ENCODE measurements at regions not wholly inside any gene's neighbourhood (a gene's known extent, or its start where the extent isn't known, plus 50 kb on each side); places are given as distances from the start of the nearest gene placed in this dataset.

DNA sequence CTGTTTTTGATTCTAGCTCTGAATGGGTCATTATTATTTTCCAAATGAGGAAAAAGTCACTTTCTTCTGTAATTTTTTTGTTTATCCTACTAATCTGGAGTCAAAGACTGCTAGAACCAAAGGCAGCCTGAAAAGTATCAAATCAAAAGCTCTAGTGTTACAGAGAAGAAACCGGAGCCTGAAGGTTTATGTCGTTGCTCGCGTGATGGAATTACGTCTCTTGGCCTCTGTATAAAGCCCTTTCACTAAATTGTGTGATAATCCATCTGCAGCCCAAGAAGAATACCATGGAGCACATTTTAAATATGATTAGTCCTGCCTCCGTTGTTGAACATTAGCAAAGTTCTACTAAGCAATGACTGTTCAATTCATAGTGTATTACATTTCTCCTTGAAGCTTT is 738.6 kb downstream of the C6orf118 start:
- DNase-seq (ENCODE audit: extremely low spot score), result no peak
- 91% methylated on average over 6 of the region's 6 CpGs for WGBS
- H3K4me3 ChIP-seq, result no peak overlapping the region
- TF ChIP-seq EP300 (IDR thresholded peaks at IDR 0.05), result no peak
- H3K4me1 ChIP-seq, result no peaks in the 10 kb centered on the region
- H3K9me3 ChIP-seq, result no peaks in the 10 kb centered on the region
- intact Hi-C loops (cut with DNase I), result no loop called here
- no peaks in the 10 kb centered on the region for H3K36me3 ChIP-seq
- no peaks in the 10 kb centered on the region for H3K27me3 ChIP-seq
- H3K27ac ChIP-seq (replicated peaks in 1 of 4), result no peak overlapping the region

DNA sequence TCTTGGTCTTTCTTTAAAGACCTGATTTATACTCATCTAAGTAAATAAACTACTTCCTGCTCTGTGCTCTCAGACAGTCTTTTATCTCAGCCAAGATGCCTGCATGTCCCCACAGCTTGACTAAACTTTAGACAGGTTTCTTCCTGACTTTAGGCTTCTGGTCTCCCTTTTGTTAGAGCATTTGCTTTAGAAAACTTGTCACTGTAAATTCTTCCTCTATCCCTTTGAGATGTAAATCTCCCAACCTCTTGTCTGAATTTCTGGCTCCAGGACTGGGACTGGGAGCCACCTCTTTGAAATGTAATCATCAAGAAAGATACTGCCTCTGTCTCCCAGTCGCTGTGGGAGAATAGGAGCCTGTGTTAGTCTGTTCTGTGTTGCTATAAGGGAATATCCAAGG is 739.9 kb downstream of the C6orf118 start:
- intact Hi-C loops (cut with DNase I), result no loop called here
- DNase-seq (ENCODE audit: extremely low spot score), result no peak
- TF ChIP-seq, protein P1, sequence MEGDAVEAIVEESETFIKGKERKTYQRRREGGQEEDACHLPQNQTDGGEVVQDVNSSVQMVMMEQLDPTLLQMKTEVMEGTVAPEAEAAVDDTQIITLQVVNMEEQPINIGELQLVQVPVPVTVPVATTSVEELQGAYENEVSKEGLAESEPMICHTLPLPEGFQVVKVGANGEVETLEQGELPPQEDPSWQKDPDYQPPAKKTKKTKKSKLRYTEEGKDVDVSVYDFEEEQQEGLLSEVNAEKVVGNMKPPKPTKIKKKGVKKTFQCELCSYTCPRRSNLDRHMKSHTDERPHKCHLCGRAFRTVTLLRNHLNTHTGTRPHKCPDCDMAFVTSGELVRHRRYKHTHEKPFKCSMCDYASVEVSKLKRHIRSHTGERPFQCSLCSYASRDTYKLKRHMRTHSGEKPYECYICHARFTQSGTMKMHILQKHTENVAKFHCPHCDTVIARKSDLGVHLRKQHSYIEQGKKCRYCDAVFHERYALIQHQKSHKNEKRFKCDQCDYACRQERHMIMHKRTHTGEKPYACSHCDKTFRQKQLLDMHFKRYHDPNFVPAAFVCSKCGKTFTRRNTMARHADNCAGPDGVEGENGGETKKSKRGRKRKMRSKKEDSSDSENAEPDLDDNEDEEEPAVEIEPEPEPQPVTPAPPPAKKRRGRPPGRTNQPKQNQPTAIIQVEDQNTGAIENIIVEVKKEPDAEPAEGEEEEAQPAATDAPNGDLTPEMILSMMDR (IDR thresholded peaks at IDR 0.05), result no peak
- TF ChIP-seq POLR2A (IDR thresholded peaks at IDR 0.05; ENCODE audit: low read depth) (no peak), EP300 (IDR thresholded peaks at IDR 0.05) (no peak), POLR2AphosphoS5 (IDR thresholded peaks at IDR 0.05) (no peak)
- H3K27me3 ChIP-seq, result no peaks in the 10 kb centered on the region
- no peaks in the 10 kb centered on the region for H3K36me3 ChIP-seq
- no peaks in the 10 kb centered on the region for H3K4me1 ChIP-seq
- H3K9me3 ChIP-seq, result no peaks in the 10 kb centered on the region
- H3K4me3 ChIP-seq, result no peak overlapping the region
- no peak overlapping the region for H3K27ac ChIP-seq (replicated peaks in 1 of 4)
- WGBS, result 72% methylated on average over 1 of the region's 1 CpG

DNA sequence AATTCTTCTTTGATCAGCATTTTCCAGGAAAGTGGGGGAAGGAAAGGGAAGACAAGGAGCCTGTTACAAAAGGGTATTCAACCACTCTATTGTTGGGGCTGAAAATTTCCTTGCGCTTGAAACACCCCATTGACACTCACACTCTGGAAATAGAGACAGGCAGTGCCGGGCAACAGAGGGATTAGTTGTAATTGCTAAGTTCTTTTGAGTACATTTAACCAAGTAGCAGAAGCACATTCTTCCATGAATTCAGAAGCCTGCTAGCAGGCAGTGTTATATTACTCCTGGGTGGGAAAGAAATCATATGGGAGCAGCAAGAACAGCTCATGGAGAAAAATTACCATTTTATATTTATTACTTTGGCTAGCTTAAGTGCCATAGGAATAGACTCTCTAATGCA is 745.5 kb downstream of the C6orf118 start:
- DNase-seq (ENCODE audit: extremely low spot score), result no peak
- Histone ChIP-seq H3K9me3 (peaks cover 0 to 14% (median 4%) of the 10 kb centered on the region in 4 donors), H3K4me1 (peaks cover 0 to 7% (median 0%) of the 10 kb centered on the region in 4 donors), H3K27me3 (no peaks in the 10 kb centered on the region), H3K4me3 (no peak overlapping the region), H3K27ac (replicated peaks in 1 of 4) (no peak overlapping the region), H3K36me3 (no peaks in the 10 kb centered on the region)
- intact Hi-C loops (cut with DNase I), result no loop called here
- TF ChIP-seq POLR2A (IDR thresholded peaks at IDR 0.05; ENCODE audit: low read depth) (no peak), EP300 (IDR thresholded peaks at IDR 0.05) (no peak), POLR2AphosphoS5 (IDR thresholded peaks at IDR 0.05) (no peak)
- TF ChIP-seq, protein P1 (IDR thresholded peaks at IDR 0.05), result no peak
- 72% methylated on average over 2 of the region's 2 CpGs for WGBS

- Histone ChIP-seq H3K4me3 (no peak overlapping the region), H3K27me3 (no peaks in the 10 kb centered on the region), H3K36me3 (no peaks in the 10 kb centered on the region), H3K27ac (replicated peaks in 1 of 4) (no peak overlapping the region), H3K4me1 (peaks cover 0 to 7% (median 0%) of the 10 kb centered on the region in 4 donors), H3K9me3 (peaks cover 0 to 14% (median 4%) of the 10 kb centered on the region in 4 donors)
- no peak for DNase-seq (ENCODE audit: extremely low spot score)
- WGBS, result 94% methylated on average over 1 of the region's 1 CpG
- intact Hi-C loops (cut with DNase I), result no loop called here
- TF ChIP-seq, protein P1 (IDR thresholded peaks at IDR 0.05), result no peak
- TF ChIP-seq POLR2AphosphoS5 (IDR thresholded peaks at IDR 0.05), result no peak
Observed at GRCh38 chr6:164561656-164562055, 747.7 kb downstream of the C6orf118 start.

GRCh38 chr6:164554700-164555476 is 754.5 kb downstream of the C6orf118 start:
- no peaks in the 10 kb centered on the region for H3K9me3 ChIP-seq
- TF ChIP-seq EP300 (IDR thresholded peaks at IDR 0.05), result no peak
- TF ChIP-seq POLR2A (IDR thresholded peaks at IDR 0.05; ENCODE audit: low read depth), result no peak
- TF ChIP-seq, protein P1 (IDR thresholded peaks at IDR 0.05), result no peak
- no peak for TF ChIP-seq POLR2AphosphoS5 (IDR thresholded peaks at IDR 0.05)
- WGBS, result 84% methylated on average over 10 of the region's 10 CpGs
- H3K36me3 ChIP-seq, result no peaks in the 10 kb centered on the region
- H3K27me3 ChIP-seq, result no peaks in the 10 kb centered on the region
- H3K4me3 ChIP-seq, result no peak overlapping the region
- no peak for DNase-seq (ENCODE audit: extremely low spot score)
- H3K4me1 ChIP-seq, result no peaks in the 10 kb centered on the region
- no peak overlapping the region for H3K27ac ChIP-seq (replicated peaks in 1 of 4)
- intact Hi-C loops (cut with DNase I), result no loop called here

All from esophagus muscularis mucosa (tissue), 4 donors.